Limb (tissue), 2 donors: ENCODE measurements at regions not wholly inside any gene's neighbourhood (a gene's known extent, or its start where the extent isn't known, plus 50 kb on each side); places are given as distances from the start of the nearest gene placed in this dataset.
"Not testable (repeated sequence)": the region's sequence is repeated elsewhere in the genome, so short reads cannot be mapped to it uniquely, and the experiment has no call there.

Experiments
- DNase-seq, 2 donors: peaks; one replicate each; pipeline ENCODE4 v3.0.0-alpha.2; 2016; ENCODE audit errors: extremely low spot score in 2 of 2

- DNase-seq, result no peak
Observed at GRCh38 chr5:40150896-40151295, 528.8 kb upstream of the PTGER4 start.

DNA sequence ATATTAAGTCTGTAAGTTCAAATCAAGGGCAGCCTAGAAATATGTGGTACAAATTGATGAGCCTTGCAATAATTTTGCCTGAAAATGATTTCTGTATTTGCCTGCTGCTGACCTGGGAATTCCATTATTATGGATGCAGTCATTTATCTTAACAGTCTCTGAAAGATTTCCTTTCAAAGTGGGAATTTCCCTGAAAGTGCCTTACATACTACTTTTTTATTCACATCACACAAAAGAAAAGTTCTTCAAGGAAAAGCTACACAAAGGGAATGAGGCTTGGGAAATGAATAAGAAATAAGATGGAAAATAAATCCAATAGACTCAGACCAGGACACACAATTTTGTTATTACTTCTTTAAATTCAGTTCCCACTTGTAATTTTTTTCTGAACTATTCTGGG, 537.8 kb upstream of the PTGER4 start:
- no peak for DNase-seq

GRCh38 chr5:40141418-40141817, 538.3 kb upstream of the PTGER4 start:
- no peak for DNase-seq

DNA sequence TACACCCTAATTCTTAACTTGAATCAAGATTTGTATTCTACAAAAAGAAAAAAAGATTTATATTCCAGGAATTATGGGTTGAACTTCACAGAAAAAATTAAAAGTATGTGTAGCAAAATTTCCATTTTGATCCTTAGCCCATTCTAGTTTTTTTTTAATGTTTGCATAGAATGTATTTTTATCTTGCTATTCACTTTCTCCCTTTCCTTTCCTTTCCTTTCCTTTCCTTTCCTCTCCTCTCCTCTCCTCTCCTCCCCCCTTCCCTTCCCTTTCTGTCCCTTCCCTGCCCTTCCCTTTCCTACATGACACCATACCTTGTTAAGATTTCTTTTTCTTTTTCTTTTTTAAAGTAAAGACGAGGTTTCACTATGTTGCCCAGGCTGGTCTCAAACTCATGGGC, 542.5 kb upstream of the PTGER4 start:
- no peak for DNase-seq

DNA sequence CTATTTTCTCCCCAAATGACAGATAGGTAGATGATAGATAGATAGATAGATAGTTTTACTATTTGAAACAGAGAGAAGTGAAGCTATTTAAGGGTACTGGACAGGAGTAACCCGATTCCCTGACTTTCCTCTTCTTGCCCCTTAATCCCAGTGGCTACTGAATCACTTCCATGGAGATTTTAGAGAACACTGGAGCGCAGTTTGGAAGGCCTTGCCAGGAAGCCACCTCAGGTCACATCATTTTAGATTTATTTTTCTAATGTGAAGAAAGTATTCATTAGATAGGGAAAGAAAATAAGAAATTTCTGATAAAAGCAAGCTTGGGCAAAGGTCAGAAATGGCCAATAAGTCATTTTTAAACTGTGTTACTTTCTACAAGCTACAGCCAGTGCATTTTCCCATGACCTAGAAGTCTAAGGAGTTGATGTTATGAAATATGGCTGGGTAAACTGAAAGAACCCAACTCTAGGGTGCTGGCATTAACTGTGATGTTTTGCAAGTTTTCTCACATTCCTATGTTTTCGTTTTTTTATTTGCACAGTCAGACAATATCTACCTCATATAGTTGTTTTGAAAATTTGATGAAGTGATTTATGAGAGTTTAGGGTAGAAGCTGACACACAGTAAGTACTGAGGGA, 544.7 kb upstream of the PTGER4 start:
- no peak for DNase-seq

DNA sequence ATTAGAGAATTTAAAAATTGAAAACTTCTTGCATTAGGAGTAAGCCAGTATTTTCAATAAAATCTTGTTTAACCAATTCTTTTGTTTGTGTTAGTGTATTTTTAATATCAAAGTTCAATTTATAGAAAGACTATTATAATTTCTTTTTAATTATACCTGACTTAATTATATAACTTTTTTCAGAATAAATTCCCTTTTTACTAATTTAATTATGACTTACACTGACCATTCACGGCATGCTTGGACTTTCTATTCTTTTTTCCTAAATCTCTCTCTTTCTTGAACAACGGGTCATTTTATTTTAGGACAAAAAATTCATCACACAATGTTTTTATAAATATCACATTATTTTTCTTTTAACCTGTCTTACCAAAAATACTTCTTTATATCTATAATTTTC, 555.3 kb upstream of the PTGER4 start:
- no peak for DNase-seq

DNA sequence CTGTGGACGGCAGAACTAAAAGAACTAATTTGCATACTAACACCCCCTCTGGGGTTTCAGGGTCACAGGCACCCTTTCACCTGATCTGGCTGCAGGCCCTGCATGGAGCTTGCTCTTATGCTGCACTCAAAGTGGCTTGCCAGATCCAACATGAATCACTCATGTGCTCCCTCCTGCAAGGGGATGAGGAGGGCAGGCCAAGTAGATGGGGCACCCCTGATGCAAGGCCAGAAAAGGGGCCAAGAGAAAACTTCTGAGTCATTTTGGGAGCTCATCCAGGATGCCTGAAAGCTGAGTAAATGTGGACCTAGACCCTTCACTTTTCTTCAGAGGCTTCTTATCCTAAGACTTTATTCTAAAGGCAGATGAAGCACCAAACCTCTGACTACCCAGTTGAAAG, 558.5 kb upstream of the PTGER4 start:
- DNase-seq, result no peak

DNA sequence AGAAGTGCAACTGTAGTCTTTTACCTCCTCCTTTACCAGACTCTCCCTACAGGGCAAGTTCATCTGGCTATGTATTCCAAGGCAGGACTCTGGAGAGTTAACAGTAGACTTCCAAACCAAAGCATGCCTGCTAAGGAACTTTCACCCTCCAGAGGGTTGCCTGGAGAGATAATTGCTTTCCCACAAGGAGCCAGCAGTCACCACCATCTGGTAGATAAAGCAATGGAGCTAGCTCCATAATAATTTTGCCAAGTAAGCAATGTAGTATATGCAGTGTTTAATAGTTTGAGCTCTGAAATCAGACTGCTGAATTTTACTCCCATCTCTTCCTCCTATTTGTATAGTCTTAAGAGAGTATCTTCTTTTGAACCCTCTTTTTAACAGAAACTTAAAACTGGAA, 566.8 kb upstream of the PTGER4 start:
- DNase-seq, result no peak

DNA sequence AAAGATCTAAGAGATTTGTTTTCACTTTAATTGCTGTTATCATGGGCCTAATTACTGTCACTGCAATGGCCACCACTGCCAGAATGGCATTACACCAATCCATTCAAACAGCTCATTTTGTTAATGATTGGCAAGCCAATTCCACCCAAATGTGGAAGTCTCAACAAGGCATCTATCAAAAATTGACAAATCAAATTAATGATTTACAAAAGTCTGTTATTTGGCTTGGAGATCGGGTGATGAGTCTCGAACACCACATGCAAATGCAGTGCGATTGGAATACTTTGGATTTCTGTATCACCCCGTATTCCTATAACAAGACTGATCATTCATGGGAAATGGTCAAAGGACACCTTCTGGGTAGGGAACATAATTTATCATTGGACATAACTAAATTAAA, 568.7 kb upstream of the PTGER4 start:
- DNase-seq, result not testable (repeated sequence)

DNA sequence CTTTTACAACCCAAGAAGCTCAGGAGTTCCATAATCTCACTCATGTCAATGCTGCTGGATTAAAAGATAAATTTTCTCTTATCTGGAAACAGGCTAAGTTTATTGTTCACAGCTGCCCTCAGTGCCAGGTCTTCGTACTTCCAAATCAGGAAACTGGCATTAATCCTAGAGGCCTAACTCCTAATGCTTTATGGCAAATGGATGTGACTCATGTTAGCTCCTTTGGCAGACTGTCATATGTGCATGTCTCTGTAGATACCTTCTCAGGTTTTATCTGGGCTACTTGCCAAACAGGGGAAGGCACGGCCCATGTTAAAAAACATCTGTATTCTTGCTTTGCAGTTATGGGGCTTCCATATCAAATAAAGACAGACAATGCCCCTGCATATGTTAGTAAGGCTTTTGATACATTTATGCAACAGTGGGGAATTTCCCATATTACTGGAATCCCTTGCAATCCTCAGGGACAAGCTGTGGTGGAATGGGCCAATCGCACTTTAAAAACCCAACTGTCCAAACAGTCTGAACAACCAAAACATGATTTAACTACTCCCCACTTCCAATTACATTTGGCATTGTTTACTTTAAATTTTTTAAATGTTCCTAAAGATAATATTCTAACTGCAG, 570.8 kb upstream of the PTGER4 start:
- DNase-seq, result peak in 1 of 2 donors; percentile 13

DNA sequence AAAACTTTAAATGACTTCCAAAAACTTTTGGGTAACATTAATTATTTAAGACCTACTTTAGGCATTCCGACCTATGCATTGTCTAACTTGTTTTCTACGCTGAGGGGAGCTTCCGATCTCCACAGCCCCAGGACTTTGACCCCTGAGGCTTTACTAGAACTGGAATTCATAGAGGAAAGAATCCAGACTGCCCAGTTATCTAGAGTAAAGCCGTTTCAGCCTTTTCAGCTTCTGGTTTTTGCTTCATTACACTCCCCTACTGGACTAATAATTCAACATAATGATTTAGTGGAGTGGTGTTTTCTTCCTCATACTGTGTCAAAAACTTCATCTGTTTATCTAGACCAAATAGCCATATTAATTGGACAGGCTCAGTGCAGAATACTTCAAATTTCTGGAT, 571.9 kb upstream of the PTGER4 start:
- DNase-seq, result not testable (repeated sequence)

GRCh38 chr5:40106847-40107246, 572.9 kb upstream of the PTGER4 start:
- no peak for DNase-seq

- no peak for DNase-seq
Observed at GRCh38 chr5:40098313-40098712, 581.4 kb upstream of the PTGER4 start.

DNA sequence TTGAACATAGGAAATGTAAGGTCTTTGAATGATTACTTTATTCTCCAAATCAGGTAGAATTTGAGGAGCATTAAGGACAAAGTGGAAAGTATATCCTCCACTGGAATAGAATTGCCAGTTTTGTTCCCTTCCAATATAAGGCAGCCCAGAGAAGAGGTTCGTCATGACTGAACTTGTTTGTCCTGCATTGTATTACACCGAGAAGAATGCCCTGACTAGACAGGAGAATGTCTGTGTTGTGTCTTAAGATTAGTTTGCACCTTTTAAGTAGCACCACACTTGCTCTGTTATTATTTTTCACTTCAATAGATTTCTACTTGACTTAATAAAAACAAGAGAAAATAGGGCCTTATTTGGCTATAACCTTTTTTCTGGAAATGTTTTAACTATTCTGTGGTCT, 586.2 kb upstream of the PTGER4 start:
- no peak for DNase-seq

DNA sequence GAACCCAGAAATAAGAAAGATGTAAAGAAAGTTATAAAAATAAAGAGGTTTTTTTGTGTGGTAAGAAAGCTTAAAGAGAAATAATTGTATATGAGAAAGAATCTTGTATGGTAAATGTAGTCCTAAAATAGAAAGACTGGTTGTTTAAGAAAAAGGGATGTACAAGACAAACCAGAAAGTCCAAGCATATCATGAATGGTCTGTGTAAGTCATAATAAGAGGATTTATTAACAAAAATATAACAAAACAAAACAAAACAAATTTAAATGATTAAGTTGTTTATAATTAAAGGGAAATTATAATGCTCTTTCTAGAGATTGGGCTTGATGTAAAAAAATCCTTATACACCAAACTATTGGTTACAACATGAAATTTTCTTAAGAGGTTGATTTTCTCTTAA, 590.4 kb upstream of the PTGER4 start:
- no peak for DNase-seq

- no peak for DNase-seq
Observed at GRCh38 chr5:40084614-40085013, 595.1 kb upstream of the PTGER4 start.

- no peak for DNase-seq
Observed at GRCh38 chr5:40082313-40082712, 597.4 kb upstream of the PTGER4 start.

- DNase-seq, result peak in 1 of 2 donors; percentile 9
Observed at GRCh38 chr5:40080191-40080590, 599.5 kb upstream of the PTGER4 start.

DNA sequence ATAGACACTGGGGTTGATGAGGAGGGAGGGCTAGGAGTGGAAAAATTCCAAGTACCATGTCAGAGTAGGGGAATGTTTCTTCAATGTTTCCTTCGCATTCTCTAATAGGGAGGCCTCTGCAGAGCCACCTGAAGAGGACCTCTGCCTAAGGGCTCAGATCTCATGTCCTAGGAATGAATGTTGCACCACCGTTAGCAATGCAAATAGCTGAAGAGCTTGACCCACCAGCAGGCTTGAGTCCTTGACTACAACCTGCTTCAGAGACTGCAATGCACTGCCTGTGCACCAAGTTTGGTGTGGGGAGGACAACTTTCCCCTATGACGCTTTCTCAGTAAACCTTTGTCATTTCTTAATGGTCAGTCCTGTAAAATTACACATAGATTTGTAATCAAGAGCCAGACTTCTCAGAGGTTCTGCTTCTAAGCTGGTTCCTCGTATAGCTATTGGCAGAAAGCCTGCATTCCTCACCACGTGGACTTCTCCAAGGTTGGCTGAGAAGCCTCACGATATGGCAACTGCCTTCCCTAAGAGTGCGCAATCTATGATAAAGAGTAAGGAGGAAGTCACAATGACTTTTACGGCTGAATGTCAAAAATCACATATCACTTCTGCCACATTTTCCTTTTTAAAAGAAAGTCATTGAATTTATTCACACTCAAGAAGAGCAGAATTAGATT, 600.7 kb upstream of the PTGER4 start:
- DNase-seq, result no peak

GRCh38 chr5:40074826-40075225, 604.9 kb upstream of the PTGER4 start:
- no peak for DNase-seq

- DNase-seq, result no peak
Observed at GRCh38 chr5:40073927-40074326, 605.8 kb upstream of the PTGER4 start.

- DNase-seq, result no peak
Observed at GRCh38 chr5:40071870-40072269, 607.8 kb upstream of the PTGER4 start.

DNA sequence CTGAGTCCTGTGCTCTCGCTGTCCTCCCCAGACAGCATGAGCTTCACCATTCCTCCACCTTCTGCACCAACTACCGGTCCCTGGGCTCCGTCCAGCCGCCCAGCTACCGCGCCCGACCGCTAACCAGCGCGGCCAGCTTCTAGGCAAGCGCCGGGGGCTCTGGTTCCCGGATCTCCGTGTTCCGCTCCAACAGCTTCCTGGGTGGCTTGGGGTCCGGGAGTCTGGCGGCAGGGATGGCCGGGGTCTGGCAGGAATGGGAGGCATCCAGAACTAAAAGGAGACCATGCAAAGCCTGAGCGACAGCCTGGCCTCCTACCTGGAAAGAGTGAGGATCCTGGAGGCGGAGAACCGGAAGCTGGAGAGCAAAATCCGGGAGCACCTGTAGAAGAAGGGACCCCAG, 613.1 kb upstream of the PTGER4 start:
- DNase-seq, result no peak
